ENCODE measurements at regions not wholly inside any gene's neighbourhood (a gene's known extent, or its start where the extent isn't known, plus 50 kb on each side); places are given as distances from the start of the nearest gene placed in this dataset.

DNA sequence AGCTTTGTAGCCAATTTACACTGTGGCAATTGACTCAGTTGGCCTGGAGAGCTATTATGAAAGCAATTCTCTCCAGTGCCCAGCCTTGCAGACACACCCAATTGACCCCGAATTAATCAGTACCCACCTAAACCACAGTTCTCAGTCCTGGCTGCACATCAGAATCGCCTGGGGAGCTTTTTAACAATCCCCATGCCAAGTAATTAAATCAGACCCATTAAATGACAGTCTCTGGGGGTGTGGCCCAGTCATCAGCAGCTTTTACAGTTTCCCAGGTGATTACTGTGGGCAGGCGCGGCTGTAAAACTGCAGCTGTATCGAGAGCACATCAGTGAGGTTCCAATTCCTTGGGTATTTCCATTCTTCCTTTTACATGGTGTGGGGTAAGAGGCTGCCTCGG, 460.9 kb upstream of the FAT1 start:
- Histone ChIP-seq H3K4me1 (no peaks in the 10 kb centered on the region), H3K36me3 (ENCODE audit: insufficient read depth in 1 of 2, low read depth in 1 of 2) (no peaks in the 10 kb centered on the region), H3K9me3 (no peaks in the 10 kb centered on the region), H3K27me3 (ENCODE audit: insufficient read depth in 3 of 3, low read length in 2 of 3) (no peaks in the 10 kb centered on the region), H3K27ac (no peak overlapping the region), H3K4me3 (no peak overlapping the region)
- TF ChIP-seq, protein P1, sequence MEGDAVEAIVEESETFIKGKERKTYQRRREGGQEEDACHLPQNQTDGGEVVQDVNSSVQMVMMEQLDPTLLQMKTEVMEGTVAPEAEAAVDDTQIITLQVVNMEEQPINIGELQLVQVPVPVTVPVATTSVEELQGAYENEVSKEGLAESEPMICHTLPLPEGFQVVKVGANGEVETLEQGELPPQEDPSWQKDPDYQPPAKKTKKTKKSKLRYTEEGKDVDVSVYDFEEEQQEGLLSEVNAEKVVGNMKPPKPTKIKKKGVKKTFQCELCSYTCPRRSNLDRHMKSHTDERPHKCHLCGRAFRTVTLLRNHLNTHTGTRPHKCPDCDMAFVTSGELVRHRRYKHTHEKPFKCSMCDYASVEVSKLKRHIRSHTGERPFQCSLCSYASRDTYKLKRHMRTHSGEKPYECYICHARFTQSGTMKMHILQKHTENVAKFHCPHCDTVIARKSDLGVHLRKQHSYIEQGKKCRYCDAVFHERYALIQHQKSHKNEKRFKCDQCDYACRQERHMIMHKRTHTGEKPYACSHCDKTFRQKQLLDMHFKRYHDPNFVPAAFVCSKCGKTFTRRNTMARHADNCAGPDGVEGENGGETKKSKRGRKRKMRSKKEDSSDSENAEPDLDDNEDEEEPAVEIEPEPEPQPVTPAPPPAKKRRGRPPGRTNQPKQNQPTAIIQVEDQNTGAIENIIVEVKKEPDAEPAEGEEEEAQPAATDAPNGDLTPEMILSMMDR (IDR thresholded peaks at IDR 0.05): no peak
- intact Hi-C loops (cut with DNase I): no loop called here
- 69 to 77% (median 77%) methylated on average over 6 of the region's 6 CpGs for WGBS, 3 donors
- DNase-seq (no peak), ATAC-seq (no peak)

DNA sequence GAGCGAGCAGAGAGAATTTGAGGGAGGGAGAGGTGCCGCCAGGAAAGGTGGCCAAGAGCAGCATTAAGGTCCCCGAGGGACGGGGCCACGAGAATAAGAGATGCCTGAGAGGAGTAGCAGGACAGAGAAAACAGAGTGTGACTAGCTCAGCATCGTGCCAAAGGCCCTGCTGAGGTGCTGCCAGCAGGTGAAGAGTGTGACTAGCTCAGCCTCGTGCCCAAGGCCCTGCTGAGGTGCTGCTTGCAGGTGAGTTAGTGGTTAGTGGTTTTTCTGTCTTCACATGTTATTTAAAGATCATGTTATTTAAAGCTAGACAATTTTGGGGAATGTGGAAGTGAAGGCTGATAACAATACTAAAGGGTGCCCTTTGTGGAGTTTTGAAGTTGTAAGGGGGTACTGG, 464.5 kb upstream of the FAT1 start:
- ATAC-seq (no peak), DNase-seq (no peak)
- Histone ChIP-seq H3K4me3 (no peak overlapping the region), H3K27ac (no peak overlapping the region), H3K4me1 (no peaks in the 10 kb centered on the region), H3K27me3 (ENCODE audit: insufficient read depth in 3 of 3, low read length in 2 of 3) (no peaks in the 10 kb centered on the region), H3K36me3 (ENCODE audit: insufficient read depth in 1 of 2, low read depth in 1 of 2) (no peaks in the 10 kb centered on the region), H3K9me3 (no peaks in the 10 kb centered on the region)
- TF ChIP-seq, protein P1 (IDR thresholded peaks at IDR 0.05): no peak
- intact Hi-C loops (cut with DNase I): no loop called here
- WGBS, 3 donors: 51 to 64% (median 54%) methylated on average over 7 of the region's 7 CpGs

DNA sequence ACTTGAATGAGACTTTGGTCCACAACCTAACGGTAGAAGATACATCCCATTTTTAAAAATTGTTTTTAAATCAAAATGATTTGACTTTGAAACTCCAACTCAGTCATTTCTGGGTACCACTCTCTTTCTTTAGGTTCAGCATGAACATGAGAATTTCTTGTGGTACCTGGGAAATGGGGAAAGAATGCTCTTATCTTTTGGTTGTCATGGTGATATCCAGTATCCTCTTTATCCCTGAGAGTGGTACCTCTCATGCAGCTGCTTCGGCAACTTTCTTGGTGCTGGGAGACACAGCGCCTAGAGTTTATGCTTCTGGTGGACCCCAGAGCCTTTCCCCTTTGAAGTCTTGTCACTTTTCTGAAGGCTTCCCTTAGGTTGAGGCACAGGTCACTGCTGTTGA, 465.1 kb upstream of the FAT1 start:
- ATAC-seq: no peak
- Histone ChIP-seq H3K4me1 (no peaks in the 10 kb centered on the region), H3K9me3 (no peaks in the 10 kb centered on the region), H3K36me3 (ENCODE audit: insufficient read depth in 1 of 2, low read depth in 1 of 2) (no peaks in the 10 kb centered on the region), H3K27ac (no peak overlapping the region), H3K4me3 (no peak overlapping the region), H3K27me3 (ENCODE audit: insufficient read depth in 3 of 3, low read length in 2 of 3) (no peaks in the 10 kb centered on the region)
- TF ChIP-seq, protein P1 (IDR thresholded peaks at IDR 0.05): no peak
- no peak for DNase-seq
- WGBS, 3 donors: 85 to 92% (median 86%) methylated on average over 3 of the region's 3 CpGs
- intact Hi-C loops (cut with DNase I): no loop called here

DNA sequence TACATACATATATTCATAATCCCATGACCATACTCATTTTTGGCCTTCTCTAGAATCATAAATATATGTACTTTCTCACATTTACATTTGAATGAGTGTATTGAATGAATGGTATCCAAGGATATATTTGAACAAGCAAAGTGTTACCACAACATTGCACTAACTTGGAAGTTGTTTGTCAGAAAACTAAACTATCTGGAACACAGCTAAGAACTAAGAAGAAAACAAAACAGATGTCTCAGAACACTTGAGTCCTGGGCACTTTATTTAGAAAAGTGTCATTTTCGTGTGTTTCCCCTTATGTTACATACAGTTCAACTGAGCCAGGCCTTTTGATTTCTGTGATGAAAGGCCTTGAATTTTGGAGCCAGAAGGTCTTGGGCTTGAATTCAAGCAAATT, 466.7 kb upstream of the FAT1 start:
- TF ChIP-seq, protein P1 (IDR thresholded peaks at IDR 0.05): no peak
- no peaks in the 10 kb centered on the region for H3K4me1 ChIP-seq
- WGBS, 3 donors: 33 to 53% (median 38%) methylated on average over 1 of the region's 1 CpG
- DNase-seq: no peak
- no peaks in the 10 kb centered on the region for H3K27me3 ChIP-seq (ENCODE audit: insufficient read depth in 3 of 3, low read length in 2 of 3)
- intact Hi-C loops (cut with DNase I): no loop called here
- H3K9me3 ChIP-seq: no peaks in the 10 kb centered on the region
- no peak overlapping the region for H3K27ac ChIP-seq
- no peak for ATAC-seq
- H3K36me3 ChIP-seq (ENCODE audit: insufficient read depth in 1 of 2, low read depth in 1 of 2): no peaks in the 10 kb centered on the region
- no peak overlapping the region for H3K4me3 ChIP-seq

DNA sequence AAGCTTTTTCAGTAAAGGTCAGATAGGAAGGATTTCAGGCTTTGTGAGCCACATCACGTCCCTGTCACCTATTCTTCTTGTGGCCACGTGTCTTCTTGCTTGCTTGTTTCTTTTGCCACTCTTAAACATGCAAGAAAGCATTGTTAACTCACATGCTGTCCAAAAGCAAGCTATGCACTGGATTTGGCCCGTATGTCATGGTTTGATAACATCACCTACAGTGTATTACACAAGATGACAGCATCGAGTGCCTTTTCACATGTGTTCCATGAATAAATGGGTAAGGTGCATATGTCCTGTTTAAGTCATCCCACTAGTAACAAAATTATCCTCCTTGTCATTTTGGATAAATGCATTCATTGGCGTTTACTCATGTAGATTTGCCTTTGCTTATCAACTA, 468.0 kb upstream of the FAT1 start:
- no peak overlapping the region for H3K27ac ChIP-seq
- H3K4me1 ChIP-seq: no peaks in the 10 kb centered on the region
- intact Hi-C loops (cut with DNase I): no loop called here
- no peaks in the 10 kb centered on the region for H3K27me3 ChIP-seq (ENCODE audit: insufficient read depth in 3 of 3, low read length in 2 of 3)
- H3K4me3 ChIP-seq: no peak overlapping the region
- WGBS, 3 donors: 76 to 83% (median 78%) methylated on average over 5 of the region's 5 CpGs
- TF ChIP-seq, protein P1 (IDR thresholded peaks at IDR 0.05): no peak
- H3K36me3 ChIP-seq (ENCODE audit: insufficient read depth in 1 of 2, low read depth in 1 of 2): no peaks in the 10 kb centered on the region
- no peaks in the 10 kb centered on the region for H3K9me3 ChIP-seq
- DNase-seq (no peak), ATAC-seq (no peak)

Measured in psoas muscle (tissue), 7 donors.